HG02981 (cell line): ENCODE measurements at regions not wholly inside any gene's neighbourhood (a gene's known extent, or its start where the extent isn't known, plus 50 kb on each side); places are given as distances from the start of the nearest gene placed in this dataset.

ENCODE experiments used
- ATAC-seq: cut with Tn5 transposase; IDR thresholded peaks from one replicate; pipeline ENCODE4 v1.9.1; 2021; ENCODE audit warnings: mild to moderate bottlenecking, moderate library complexity; ENCODE audit not compliant: unreplicated experiment

DNA sequence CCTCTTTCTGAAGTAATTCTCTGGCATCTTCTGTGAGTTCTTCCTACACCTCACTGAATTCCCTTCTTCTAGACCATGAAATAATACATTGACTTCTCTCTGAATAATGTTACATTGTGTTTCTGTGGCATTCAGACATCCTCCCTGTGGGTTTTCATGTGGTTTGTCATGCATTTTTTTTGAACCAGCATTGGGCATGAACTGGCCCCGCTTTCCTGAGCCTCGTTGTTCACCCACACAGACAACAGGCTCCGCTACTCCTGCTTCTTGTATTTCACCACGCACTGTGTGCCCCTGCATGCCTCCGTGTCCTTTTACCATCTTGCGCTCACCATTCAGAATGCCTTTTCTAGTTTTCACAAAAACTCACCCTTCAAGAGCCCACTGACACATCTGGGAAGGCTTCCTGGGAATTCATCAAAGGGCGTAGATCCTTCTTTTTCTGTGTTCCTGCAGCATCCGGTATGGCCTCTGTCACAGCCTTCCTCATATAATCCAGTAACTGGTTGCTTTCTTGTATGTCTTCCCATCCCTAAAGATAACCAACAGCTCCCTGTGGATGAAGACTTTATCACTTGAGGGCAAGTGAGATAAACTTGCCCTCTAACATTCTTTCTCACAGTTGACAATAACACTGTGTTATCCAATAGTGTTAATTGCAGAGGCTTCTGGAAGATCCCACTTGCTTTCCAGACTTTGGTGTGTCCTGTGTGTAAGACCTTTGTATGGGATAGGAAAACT, 51.5 kb upstream of the ADAMTSL1 start:
- ATAC-seq, result no peak

- no peak for ATAC-seq
Measured at GRCh38 chr9:18423791-18424531, 50.0 kb upstream of the ADAMTSL1 start.
